DMS 273 (cell line): ENCODE measurements at regions not wholly inside any gene's neighbourhood (a gene's known extent, or its start where the extent isn't known, plus 50 kb on each side); places are given as distances from the start of the nearest gene placed in this dataset.
A peak's percentile ranks its signal among the peaks of the same experiment; 100 is the strongest.

Experiments
- DNase-seq: peaks from one replicate; lab custom pipeline; 2025; ENCODE audit not compliant: unreplicated experiment; lab: John Stamatoyannopoulos, UW

DNA sequence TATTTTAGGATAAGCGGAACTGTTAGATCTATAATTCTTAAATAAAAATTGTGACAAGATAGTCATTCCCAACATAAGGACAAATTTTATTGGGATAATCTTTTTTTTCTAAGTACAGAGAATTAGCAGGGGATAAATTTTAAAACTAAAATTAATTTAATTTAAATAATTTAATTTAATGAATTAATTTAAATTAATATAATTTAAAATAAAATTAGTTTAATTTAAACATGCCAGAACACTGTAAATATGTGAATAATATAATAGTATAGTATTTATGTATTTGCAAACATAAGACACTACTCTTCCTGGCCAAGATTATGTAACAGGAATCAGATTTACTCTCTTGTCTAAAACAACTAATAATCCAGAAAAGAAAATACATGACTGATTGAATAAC lies 1055.9 kb downstream of the PDHA2 start:
- no peak for DNase-seq

- DNase-seq: no peak
Observed at GRCh38 chr4:96912716-96913115, 1072.8 kb downstream of the PDHA2 start.

DNA sequence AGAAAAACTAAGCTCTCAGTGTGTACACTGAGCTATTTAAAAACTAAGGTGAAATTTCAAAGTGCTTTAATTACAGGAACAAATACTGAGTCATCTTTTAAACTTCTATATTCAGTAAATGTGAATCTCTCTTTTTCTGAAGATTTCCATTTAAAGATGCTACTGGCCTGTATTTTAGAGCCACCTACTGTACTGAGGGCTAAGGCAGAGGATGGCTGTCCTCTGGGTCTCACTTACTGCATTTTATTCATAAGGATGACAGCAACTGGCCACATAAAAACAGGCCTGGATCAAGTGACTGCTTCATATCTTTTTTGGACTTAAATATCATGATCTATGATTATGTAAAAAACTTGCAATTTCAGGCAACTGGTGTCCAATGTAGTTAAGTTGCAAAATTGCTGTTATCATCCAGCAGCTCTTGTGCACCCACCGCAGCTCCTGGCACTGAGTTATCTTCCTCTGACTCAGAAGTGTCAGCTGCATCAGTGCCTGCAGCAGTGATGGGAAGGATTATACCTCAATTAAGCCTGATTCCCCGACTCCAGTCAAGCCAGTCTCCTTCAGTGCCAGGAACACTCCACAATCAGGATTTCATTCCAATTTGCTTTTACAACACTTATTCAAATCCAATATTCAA lies 1073.7 kb downstream of the PDHA2 start:
- DNase-seq: peak; percentile 2

- no peak for DNase-seq
Observed at GRCh38 chr4:96916711-96917110, 1076.8 kb downstream of the PDHA2 start.

- DNase-seq: peak; percentile 76
Observed at GRCh38 chr4:96936886-96937285, 1097.0 kb downstream of the PDHA2 start.

DNA sequence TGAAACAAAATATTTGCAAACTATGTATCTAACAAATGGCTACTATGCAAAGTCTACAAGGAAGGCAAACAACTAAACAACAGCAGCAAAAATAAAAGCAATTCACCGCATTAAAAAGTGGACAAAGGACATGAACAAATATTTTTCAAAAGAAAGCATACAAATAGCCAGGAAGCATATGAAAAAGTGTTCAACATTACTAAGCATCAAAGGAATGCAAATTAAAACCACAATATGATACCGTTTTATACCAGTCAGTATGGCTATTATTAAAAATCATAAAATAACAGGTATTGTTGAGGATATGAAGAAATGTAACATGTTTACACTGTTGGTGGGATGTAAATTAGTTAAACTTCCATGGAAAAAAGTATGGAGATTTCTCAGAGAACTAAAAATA lies 1106.7 kb downstream of the PDHA2 start:
- no peak for DNase-seq

- DNase-seq: peak; percentile 10
Observed at GRCh38 chr4:96952610-96953009, 1112.7 kb downstream of the PDHA2 start.

DNA sequence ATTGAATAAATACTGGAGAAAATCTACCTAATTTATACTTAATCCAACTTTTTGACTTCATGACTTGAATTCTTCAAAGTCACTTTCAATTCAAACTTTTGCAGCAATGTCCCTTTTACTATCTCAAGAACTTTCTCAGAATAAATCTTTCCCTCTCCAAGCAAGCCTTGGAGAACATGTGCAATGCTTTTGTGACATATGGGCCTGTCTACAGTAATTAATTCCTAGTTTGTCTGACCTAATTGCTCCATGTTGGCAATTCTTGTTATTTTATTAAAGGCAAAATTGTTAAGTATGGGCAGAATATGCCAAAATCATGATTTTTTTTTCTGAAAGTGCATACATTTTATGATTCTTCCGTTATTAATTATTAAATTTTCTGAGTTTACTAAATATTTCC lies 1115.3 kb downstream of the PDHA2 start:
- DNase-seq: peak; percentile 49

DNA sequence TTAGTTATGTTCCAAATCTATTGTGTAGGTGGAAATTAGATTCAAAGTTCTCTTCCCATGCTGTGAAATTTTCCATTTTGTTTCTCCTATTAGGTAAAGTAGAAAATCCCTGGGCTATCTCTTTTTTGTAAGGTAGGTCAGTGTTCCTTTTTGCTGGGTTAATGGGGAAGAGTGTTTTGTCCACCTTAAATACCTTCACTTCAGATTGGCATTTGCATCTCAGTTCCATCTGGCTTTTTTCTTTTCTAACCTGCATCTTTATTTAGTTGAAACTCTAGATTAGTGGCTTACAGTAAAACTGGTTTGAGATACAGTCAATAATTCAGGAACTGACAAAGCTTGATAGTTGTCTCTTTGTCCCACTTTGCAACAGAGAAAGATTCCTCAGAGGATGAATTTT lies 1115.8 kb downstream of the PDHA2 start:
- no peak for DNase-seq

- no peak for DNase-seq
Observed at GRCh38 chr4:96969455-96969854, 1129.6 kb downstream of the PDHA2 start.

- no peak for DNase-seq
Observed at GRCh38 chr4:96972920-96973319, 1133.0 kb downstream of the PDHA2 start.

DNA sequence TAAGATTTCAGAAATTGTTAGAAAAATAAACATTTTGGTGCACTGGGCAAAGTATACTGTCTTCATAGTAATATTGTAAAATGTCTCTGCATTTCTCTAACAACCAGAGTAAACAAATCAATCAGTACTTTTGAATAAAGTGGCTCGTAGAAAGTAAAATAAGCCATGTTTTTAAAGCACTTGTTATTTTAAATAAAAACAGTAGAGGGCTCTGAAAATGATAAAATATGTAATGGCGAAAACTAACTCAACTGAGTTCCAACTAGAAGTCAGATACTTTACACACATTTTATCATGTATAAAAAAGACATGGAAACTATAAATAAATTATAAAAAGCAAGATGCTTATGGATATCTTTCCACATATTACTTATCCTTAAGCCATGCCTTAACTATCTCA lies 1134.4 kb downstream of the PDHA2 start:
- no peak for DNase-seq

- DNase-seq: no peak
Observed at GRCh38 chr4:96983830-96984229, 1143.9 kb downstream of the PDHA2 start.

GRCh38 chr4:96986816-96987215 lies 1146.9 kb downstream of the PDHA2 start:
- DNase-seq: no peak

GRCh38 chr4:96991083-96991482 lies 1151.2 kb downstream of the PDHA2 start:
- no peak for DNase-seq

GRCh38 chr4:96992443-96992842 lies 1150.8 kb downstream of the STPG2 start:
- DNase-seq: no peak

DNA sequence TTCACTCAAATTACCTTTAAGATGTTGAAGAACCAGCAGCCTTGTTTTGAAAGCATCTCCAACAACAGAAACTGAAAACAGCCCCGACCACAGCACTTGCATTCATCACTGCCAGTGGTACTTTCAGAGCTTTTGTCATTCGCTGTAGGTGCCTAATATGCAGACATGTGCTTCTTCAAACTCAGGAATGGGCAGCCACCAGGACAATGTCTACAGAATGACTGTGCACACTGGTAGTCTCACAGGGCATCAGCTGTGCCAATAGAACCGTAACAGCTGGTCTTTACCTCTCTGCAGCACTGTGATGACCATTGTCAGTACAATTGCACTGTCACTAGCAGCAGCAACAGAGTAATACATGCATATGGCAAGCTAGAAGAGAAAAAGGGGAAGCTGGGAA lies 1149.7 kb downstream of the STPG2 start:
- DNase-seq: no peak

GRCh38 chr4:97003715-97004114 lies 1139.6 kb downstream of the STPG2 start:
- no peak for DNase-seq

DNA sequence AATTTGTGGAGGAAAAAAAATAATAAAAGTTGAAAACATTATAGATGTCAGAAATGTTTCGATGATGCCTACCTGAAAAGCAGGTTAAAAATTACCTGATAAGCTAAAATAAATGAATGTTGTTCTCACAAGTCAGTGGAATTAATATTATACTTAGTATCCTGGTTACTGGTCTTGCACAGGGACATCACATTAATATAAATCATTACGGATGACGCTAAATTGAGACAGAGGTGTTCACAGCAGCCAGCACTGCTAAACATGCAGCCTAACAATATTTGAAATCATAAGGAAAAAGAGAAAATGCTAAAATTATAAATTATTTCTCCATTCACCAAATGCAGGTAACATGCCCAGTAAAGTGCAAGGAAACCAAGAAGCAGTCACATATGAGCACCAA lies 1130.0 kb downstream of the STPG2 start:
- DNase-seq: no peak

DNA sequence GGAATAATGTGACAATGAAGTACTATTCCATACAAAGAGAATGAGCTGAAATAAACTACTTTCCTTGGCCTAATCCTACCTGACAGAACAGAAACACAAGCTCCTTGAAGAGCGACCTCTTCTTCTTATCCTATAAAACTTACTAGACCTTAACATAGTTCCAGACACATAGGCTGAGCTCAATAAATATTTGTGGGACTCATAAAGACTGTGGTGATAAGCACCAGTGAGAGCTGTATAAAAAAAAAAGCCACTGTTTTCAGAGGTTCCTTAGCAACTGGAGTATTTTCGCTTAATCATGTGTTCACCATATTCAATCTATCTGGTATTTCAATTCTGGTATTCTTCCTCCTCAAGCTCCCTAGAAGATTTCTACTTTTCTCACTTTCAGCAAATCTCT lies 1129.6 kb downstream of the STPG2 start:
- DNase-seq: no peak

- no peak for DNase-seq
Observed at GRCh38 chr4:97015301-97015700, 1128.0 kb downstream of the STPG2 start.

DNA sequence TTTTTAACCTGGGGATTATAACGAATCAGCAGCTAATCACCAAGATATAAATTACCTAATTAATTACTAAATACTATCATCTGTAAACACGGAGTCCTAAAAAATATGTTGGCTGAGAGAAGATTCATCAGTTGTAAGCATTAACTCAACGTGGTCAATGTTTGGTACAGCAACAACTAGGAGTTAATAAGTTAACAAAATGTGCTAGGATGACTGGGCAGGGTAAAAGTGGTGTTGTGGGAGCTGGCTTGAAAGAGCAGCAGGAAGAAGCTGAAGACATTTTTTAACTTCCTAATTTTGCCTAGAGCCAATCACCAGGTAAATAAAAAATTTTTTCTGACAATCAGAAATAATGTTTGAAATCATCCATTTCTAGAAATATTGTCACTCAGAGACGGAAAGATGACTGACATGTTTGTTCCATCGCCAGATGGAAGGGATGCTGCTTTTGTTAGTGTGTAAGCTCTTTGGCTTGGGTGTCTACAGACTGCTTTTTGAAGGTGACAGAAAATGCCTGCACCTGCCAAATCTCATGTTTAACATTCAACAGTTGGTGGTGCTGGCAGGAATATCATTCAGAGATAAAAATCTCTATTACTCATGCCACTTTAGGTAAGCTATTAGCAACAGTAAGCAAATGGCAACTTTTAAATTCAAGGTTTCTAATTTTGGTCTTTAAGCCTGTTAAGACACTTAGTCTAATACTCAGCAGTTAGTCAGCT lies 1126.9 kb downstream of the STPG2 start:
- peak; percentile 75 for DNase-seq
